NOMO-1 (cell line): ENCODE measurements at regions not wholly inside any gene's neighbourhood (a gene's known extent, or its start where the extent isn't known, plus 50 kb on each side); places are given as distances from the start of the nearest gene placed in this dataset.
"Not testable (repeated sequence)": the region's sequence is repeated elsewhere in the genome, so short reads cannot be mapped to it uniquely, and the experiment has no call there.

Experiments
- DNase-seq, 2 experiments: peaks; one replicate each; lab custom pipeline; 2025; ENCODE audit not compliant: unreplicated experiment in 2 of 2; lab: John Stamatoyannopoulos, UW

- DNase-seq = no peak
These were observed 367.1 kb downstream of the NDFIP2 start for GRCh38 chr13:79847882-79848592.

DNA sequence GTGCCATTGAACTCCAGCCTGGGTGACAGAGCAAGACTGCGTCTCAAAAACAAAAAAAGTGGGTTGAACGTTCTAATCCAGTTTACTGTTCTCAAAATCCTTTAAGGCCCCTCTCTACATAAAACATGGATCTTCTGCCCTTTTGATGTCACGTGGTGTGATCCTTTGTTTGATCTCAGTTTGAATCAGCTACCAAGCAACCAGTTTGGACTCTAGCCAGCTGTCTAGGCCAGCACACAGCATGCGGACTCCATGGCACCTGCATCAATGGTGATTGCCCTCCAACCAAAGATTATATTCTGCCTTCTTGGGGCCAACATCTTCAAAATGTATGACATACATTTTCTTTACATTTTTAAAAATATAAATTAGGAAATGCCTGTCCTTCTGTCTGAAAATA lies 365.4 kb downstream of the NDFIP2 start:
- no peak for DNase-seq

DNA sequence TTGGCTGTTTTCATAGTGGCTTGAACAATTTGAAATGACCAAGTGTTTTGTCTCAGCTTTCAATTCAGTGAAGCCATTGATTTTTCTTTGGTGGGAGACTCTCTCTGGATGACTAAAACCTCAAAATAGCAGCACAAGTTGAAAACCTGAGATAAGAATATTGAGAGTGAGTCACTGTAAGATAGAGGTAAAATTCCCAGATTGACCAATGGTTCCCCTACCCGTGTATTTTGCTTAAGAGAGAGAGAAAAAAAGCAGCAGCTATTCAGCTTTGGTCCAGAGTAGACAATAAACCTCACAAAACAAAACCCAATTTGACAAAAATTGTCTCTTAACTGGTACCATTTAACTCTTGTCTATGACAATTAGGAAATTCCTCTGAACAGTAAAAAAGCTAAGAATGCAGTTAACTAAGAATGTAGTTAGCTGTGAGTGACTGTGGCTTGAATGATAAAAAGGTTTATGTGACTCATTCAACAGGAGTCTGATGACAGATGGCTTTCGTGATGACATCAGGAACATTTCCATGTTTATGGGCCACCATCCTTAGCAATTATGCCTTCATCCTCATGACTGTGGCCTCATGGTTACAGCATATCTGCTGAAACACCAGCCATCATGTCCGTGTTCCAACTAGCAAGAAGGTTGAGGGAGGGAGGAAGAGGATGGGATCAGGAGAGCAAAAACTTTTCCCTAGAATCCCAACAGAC lies 356.9 kb downstream of the NDFIP2 start:
- DNase-seq = no peak

GRCh38 chr13:79836121-79836520 lies 355.2 kb downstream of the NDFIP2 start:
- not testable (repeated sequence) for DNase-seq

- DNase-seq = no peak
These were observed 353.9 kb downstream of the NDFIP2 start for GRCh38 chr13:79834876-79835275.

GRCh38 chr13:79833991-79834390 lies 353.0 kb downstream of the NDFIP2 start:
- DNase-seq = no peak

DNA sequence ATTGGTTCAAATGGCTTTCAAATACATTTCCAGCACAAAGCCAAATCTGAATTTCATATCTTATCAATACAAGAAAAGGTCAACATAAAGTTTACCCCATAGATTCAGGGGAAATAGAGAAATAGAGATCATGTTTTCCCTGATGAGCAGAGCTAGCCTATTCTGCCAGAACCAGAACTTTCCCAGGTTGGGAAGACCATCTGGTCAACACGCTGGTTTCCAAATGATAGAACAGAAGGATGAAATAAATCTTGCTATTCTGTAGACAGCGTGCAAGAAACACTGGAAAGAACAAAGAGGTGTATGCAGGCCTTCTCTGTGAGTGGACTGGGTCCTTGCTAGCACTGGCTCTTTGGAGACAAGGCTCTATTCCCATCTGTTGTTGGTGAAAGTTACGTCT lies 350.6 kb downstream of the NDFIP2 start:
- no peak for DNase-seq

DNA sequence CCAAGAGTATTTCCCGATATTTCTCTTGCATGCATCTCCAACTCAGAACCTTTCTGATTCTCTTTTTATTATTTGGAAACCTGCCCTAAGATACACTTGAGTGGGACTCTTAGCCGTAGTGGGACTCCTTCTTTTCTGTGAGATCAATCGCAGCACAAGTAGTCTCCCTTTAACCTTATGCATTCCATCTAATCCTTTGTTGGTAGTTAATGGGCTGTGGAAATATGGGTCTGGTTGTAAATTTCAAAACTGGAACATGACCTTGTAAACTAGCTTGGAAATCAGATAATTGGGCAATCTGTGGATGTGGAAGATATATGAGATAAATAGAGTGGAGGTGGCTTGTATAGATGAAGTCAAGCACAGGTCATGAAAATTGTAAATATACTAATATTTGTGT lies 350.0 kb downstream of the NDFIP2 start:
- no peak for DNase-seq

- no peak for DNase-seq
These were observed 349.5 kb downstream of the NDFIP2 start for GRCh38 chr13:79830426-79830825.

DNA sequence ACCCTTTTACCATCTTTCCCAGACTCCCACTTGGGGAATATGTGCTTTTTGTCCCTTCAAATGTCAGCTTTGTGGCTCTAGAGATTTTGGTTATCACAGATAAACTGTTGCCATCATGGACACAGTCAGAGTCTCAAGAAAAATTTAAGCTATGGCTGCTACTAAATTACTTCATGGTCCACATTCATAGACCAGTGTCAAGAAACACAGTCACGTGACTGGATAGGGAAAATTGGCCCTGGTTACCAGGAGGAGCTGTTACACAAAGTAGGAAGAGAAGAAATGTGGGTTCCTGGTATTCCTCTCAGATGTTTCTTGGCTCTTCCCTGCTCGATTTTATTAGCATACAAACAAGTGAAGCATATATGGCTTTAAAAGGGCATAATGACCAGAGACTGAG lies 348.9 kb downstream of the NDFIP2 start:
- DNase-seq = no peak

- DNase-seq = no peak
These were observed 345.0 kb downstream of the NDFIP2 start for GRCh38 chr13:79825959-79826358.

DNA sequence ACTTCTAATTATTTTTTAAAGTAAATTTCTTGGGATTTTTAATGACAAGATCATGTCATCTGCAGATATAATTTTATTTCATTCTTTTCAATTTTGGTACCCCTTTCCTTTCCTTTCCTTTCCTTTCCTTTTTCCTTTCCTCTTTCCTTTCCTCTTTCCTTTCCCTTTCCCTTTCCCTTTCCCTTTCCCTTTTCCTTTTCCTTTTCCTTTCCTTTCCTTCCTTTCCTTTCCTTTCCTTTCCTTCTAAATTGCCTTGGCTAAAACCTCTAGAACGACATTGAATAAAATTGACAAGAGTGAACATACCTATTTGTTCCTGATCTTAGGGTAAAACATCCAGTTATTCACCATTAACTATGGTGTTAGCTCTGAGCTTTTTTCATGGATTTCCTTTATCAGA lies 334.1 kb downstream of the NDFIP2 start:
- no peak for DNase-seq

DNA sequence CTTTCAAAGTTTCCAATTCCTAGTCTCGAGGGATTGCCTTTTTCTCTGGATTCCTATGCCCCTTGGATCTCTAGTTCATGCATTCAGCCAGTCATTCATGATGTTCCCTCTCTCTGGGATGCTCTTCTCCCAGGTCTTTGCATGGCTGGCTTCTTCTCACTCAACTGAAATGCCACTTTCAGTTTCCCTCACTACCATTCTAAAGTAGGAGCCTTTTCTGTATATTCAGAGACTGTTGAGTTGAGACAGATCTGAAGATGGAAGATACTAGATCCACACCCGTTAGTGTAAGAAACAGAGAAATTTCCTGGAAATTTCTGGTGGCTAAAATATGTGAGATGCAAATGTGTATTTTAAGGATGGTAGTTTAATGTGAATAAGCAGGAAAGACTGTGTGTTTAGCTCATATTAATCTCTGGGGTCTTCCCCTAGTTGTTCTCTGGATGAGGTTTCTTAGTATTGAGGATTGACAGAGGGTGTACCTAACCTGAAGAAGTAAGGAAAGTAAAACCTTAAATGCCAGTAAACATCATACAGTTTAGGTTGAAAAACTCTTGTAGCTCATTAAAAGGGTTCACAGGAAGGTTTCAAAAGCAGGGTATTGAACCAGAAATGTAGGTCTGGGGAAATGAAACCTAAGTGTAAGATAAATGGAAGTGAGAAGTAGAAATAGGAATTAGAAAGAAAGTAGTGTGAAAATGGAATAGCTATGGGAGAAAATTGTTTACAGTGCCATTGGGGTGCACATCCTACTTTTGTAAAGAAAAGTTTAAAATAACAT lies 331.3 kb downstream of the NDFIP2 start:
- peak; percentile 39 to 76 for DNase-seq

DNA sequence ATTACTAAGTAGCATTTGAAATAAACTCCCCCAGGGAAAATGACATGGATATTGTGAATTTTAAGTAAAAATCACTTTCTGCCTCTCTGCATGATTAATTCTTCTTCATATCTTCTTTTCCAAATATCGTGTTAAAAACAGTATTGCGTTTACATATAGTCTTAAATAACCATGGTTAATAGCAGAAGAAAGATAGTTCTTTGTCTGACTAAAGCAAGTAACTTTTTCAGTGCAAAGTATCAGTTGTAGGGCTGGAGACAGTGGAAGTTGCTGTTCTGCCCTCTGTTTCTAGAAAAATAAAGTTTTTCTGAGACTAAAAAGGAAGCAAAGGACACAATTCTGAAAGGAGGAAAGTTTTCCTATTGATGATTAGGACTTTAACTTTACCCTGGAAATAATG lies 330.2 kb downstream of the NDFIP2 start:
- DNase-seq = no peak

GRCh38 chr13:79810669-79811068 lies 329.7 kb downstream of the NDFIP2 start:
- DNase-seq = no peak

GRCh38 chr13:79810018-79810417 lies 329.1 kb downstream of the NDFIP2 start:
- DNase-seq = no peak

DNA sequence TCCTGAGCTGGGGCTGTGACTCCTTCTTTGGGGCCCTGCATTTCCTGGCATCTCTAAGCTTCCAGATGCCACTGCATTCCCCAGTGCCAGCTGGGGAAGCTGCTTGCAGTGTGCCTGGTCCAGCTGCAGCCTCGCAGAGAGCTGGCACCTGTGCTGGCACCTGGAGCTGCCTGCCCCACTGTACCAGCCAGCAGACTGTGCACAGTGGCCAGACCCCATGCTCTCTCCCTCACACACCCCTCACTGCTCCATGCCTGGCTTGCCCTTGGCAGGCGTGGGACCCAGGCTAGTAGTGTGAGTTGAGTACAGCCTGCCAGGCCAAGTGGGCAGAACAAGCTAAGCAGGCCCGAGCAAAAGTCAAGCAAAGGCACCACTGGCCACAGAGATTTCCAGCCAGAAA lies 327.5 kb downstream of the NDFIP2 start:
- no peak for DNase-seq

GRCh38 chr13:79807554-79807953 lies 326.6 kb downstream of the NDFIP2 start:
- no peak for DNase-seq

GRCh38 chr13:79806821-79807220 lies 325.9 kb downstream of the NDFIP2 start:
- no peak for DNase-seq

GRCh38 chr13:79805317-79805716 lies 324.4 kb downstream of the NDFIP2 start:
- no peak for DNase-seq

GRCh38 chr13:79803989-79804388 lies 323.0 kb downstream of the NDFIP2 start:
- DNase-seq = no peak

- DNase-seq = no peak
These were observed 322.3 kb downstream of the NDFIP2 start for GRCh38 chr13:79803296-79803695.
